ENCODE measurements at regions not wholly inside any gene's neighbourhood (a gene's known extent, or its start where the extent isn't known, plus 50 kb on each side); places are given as distances from the start of the nearest gene placed in this dataset.
"Not testable (repeated sequence)": the region's sequence is repeated elsewhere in the genome, so short reads cannot be mapped to it uniquely, and the experiment has no call there.

DNA sequence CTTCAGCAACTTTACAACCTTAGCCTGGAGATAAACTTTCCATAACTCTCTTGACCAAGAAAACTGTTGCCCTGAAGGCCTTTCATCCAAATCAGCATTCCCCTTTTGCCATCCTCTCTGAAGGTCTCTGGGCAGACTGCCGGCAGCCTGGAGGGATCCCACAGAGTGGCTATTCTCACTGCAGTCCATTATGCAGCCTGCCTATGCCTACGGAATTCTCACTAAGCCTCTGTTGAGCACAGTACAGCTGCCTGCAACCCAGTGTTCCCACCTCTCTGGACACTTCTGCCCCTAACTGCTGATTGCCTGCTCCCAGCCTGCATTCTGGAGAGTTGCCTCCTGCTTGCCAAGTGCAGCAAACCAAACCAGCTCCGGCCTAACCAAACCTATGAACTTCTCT, 548.9 kb upstream of the STEAP1 start:
- DNase-seq (ENCODE audit: low read depth), result no peak
- TF ChIP-seq, protein P1, sequence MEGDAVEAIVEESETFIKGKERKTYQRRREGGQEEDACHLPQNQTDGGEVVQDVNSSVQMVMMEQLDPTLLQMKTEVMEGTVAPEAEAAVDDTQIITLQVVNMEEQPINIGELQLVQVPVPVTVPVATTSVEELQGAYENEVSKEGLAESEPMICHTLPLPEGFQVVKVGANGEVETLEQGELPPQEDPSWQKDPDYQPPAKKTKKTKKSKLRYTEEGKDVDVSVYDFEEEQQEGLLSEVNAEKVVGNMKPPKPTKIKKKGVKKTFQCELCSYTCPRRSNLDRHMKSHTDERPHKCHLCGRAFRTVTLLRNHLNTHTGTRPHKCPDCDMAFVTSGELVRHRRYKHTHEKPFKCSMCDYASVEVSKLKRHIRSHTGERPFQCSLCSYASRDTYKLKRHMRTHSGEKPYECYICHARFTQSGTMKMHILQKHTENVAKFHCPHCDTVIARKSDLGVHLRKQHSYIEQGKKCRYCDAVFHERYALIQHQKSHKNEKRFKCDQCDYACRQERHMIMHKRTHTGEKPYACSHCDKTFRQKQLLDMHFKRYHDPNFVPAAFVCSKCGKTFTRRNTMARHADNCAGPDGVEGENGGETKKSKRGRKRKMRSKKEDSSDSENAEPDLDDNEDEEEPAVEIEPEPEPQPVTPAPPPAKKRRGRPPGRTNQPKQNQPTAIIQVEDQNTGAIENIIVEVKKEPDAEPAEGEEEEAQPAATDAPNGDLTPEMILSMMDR (IDR thresholded peaks at IDR 0.05; ENCODE audit: insufficient read depth, low read depth, low read length, missing control alignments), result no peak
- H3K4me3 ChIP-seq (ENCODE audit: low read length), result no peak overlapping the region

GRCh38 chr7:89606511-89606910, 547.8 kb upstream of the STEAP1 start:
- no peak for DNase-seq (ENCODE audit: low read depth)
- TF ChIP-seq, protein P1 (IDR thresholded peaks at IDR 0.05; ENCODE audit: insufficient read depth, low read depth, low read length, missing control alignments), result no peak
- no peak overlapping the region for H3K4me3 ChIP-seq (ENCODE audit: low read length)

DNA sequence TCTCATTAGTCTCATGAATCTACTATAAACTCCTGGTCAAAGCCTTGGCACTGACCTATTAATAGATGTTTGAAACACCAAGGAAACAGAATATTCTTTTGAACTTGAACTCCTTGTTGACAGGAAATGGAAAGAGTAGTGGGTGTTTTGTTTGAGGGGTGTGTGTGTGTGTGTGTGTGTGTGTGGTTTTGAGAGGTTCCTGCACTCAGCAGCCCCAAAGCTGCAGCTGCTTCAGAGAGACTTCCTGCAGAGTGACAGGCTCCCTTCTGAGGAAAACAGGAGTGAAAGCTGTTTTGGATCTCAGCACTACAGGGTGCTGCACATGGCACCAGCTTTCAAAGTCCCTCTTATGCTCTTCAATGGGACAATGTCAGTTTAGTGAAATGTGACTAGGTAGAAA, 546.5 kb upstream of the STEAP1 start:
- TF ChIP-seq, protein P1 (IDR thresholded peaks at IDR 0.05; ENCODE audit: insufficient read depth, low read depth, low read length, missing control alignments), result no peak
- no peak for DNase-seq (ENCODE audit: low read depth)

GRCh38 chr7:89616829-89617228, 537.4 kb upstream of the STEAP1 start:
- not testable (repeated sequence) for H3K4me3 ChIP-seq (ENCODE audit: low read length); DNase-seq (ENCODE audit: low read depth)

More for the DNA sequence above, 546.5 kb upstream of the STEAP1 start:
- no peak overlapping the region for H3K4me3 ChIP-seq (ENCODE audit: low read length)

DNA sequence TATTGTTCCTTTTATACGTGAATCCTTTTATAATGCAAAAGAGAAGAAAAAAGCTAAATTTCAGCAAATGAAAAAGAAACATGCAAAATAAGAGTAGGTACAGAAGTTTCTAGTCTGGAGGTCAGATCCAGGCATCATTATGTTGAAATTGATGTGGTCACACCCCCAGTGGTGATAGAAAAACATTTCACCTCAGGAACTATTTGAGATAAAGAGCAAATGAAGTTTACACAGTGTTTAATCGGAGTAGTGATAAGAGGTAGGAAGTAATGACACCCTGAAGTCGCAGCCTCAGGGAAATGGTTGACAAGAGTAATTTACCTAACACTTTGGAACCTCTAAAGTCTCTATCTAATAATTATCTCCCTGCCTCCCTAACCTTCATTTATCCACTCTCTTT, 536.0 kb upstream of the STEAP1 start:
- TF ChIP-seq, protein P1 (IDR thresholded peaks at IDR 0.05; ENCODE audit: insufficient read depth, low read depth, low read length, missing control alignments), result no peak
- H3K4me3 ChIP-seq (ENCODE audit: low read length), result no peak overlapping the region
- no peak for DNase-seq (ENCODE audit: low read depth)

DNA sequence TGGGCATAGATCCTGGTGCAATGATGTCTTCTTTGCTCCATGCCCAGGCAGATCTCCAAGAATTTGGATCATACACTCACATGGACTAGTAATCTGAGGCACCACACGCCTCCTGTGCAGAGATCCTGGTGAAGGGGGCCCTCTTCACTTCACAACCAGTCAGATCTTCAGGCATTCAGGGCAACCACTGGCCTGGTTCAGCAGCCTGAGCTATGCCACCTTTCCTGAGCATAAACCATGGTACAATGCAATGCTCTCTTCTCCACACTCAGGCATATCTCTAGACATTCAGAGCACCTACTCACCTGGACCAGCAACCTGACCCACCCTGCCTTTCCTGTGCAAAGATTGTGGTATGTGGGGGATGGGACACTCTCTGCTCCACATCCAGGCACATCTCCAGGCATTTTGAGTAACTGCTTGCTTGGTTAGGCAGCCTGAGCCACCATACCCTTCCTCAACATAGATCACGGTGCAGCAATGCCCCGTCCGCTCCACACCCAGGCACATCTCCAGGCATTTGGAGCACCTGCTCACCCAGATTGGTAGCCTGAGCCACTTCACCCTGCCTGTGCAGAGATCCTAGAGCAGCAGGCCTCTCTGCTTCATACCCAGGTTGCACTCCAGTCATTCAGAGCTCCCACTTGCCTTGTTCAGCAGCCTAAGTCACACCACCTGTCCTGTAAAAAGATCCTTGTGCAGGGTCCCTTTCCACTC, 532.2 kb upstream of the STEAP1 start:
- no peak overlapping the region for H3K4me3 ChIP-seq (ENCODE audit: low read length)
- DNase-seq (ENCODE audit: low read depth), result no peak
- TF ChIP-seq, protein P1 (IDR thresholded peaks at IDR 0.05; ENCODE audit: insufficient read depth, low read depth, low read length, missing control alignments), result no peak

DNA sequence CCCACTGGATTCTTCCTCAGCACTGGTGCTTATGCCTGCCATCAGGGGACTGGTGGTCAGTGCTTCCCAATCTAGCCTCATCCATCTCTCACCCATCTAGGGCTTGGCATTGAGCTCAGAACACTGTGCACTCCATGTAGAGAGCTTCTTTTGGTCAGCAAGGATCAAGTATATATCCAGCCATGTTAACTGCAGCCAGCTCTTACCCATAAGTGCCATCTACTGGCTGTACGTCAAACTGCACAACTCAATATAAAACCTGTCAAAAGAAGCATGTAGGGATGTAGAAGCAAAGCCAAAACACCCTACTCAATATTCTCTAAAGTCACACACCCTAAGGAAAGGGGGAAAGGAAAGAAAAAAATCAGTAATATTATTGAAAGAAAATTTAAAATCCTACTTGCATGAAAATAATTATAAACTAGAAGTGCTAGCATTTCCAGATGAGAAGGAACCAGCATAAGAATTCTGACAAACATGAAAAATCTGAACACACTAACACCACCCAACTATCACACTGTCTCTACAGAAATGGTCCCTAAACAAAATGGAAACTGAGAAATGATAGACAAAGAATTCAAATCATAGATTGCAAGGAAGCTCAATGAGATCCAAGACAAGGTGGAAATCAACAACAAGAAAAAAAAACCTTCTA, 531.1 kb upstream of the STEAP1 start:
- H3K4me3 ChIP-seq (ENCODE audit: low read length), result no peak overlapping the region
- TF ChIP-seq, protein P1 (IDR thresholded peaks at IDR 0.05; ENCODE audit: insufficient read depth, low read depth, low read length, missing control alignments), result peak; percentile 78
- DNase-seq (ENCODE audit: low read depth), result peak; percentile 53

DNA sequence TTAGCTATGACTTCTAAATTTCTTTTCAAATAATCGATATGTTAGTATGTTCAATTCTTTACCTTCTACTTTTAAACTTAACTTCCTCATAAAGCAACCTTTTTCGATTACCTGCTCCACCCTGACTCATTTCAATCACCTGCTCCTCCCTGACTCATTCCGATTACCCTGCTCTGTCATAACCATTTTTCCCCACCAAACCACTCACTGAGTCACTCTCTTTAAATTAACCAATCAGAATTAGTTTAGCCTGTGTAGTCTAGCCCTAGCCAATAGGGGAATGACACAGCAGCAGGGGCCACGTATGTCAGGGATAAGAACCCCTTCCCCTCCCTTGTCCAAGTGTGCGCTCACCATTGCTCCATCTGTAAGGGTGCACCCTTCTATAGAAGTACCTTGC, 530.1 kb upstream of the STEAP1 start:
- DNase-seq (ENCODE audit: low read depth), result peak; percentile 17

More for the DNA sequence above, 530.1 kb upstream of the STEAP1 start:
- H3K4me3 ChIP-seq (ENCODE audit: low read length), result not testable (repeated sequence)
